ENCODE measurements at regions not wholly inside any gene's neighbourhood (a gene's known extent, or its start where the extent isn't known, plus 50 kb on each side); places are given as distances from the start of the nearest gene placed in this dataset.
A peak's percentile ranks its signal among the peaks of the same experiment; 100 is the strongest.

- TF ChIP-seq GATA3 (IDR thresholded peaks at IDR 0.05; ENCODE audit: low read depth, low read length) (no peak), GATA2 (IDR thresholded peaks at IDR 0.05; ENCODE audit: low read depth, low read length) (no peak)
These were observed 52.5 kb upstream of the STAM2 start for GRCh38 chr2:152227969-152228592.

GRCh38 chr2:152231446-152231845 lies 55.9 kb upstream of the STAM2 start:
- TF ChIP-seq GATA3 (IDR thresholded peaks at IDR 0.05; ENCODE audit: low read depth, low read length) (no peak), GATA2 (IDR thresholded peaks at IDR 0.05; ENCODE audit: low read depth, low read length) (no peak)

- TF ChIP-seq GATA3 (IDR thresholded peaks at IDR 0.05; ENCODE audit: low read depth, low read length) (no peak), GATA2 (IDR thresholded peaks at IDR 0.05; ENCODE audit: low read depth, low read length) (no peak)
These were observed 58.7 kb upstream of the STAM2 start for GRCh38 chr2:152234277-152234676.

GRCh38 chr2:152236191-152236925 lies 60.8 kb upstream of the STAM2 start:
- no peak for TF ChIP-seq GATA3 (IDR thresholded peaks at IDR 0.05; ENCODE audit: low read depth, low read length)
- TF ChIP-seq GATA2 (IDR thresholded peaks at IDR 0.05; ENCODE audit: low read depth, low read length): no peak

- no peak for TF ChIP-seq GATA3 (IDR thresholded peaks at IDR 0.05; ENCODE audit: low read depth, low read length)
- TF ChIP-seq GATA2 (IDR thresholded peaks at IDR 0.05; ENCODE audit: low read depth, low read length): no peak
These were observed 62.5 kb upstream of the STAM2 start for GRCh38 chr2:152238016-152238415.

GRCh38 chr2:152240559-152241231 lies 65.1 kb upstream of the STAM2 start:
- TF ChIP-seq GATA3 (IDR thresholded peaks at IDR 0.05; ENCODE audit: low read depth, low read length) (no peak), GATA2 (IDR thresholded peaks at IDR 0.05; ENCODE audit: low read depth, low read length) (no peak)

- no peak for TF ChIP-seq GATA3 (IDR thresholded peaks at IDR 0.05; ENCODE audit: low read depth, low read length)
- TF ChIP-seq GATA2 (IDR thresholded peaks at IDR 0.05; ENCODE audit: low read depth, low read length): no peak
These were observed 66.6 kb upstream of the STAM2 start for GRCh38 chr2:152241948-152242729.

- no peak for TF ChIP-seq GATA3 (IDR thresholded peaks at IDR 0.05; ENCODE audit: low read depth, low read length)
- 0 out of 2 replicates have a peak, but pooled peaks have one; percentile 18 for TF ChIP-seq GATA2 (IDR thresholded peaks at IDR 0.05; ENCODE audit: low read depth, low read length)
These were observed 67.4 kb upstream of the STAM2 start for GRCh38 chr2:152242787-152243472.

- no peak for TF ChIP-seq GATA2 (IDR thresholded peaks at IDR 0.05; ENCODE audit: low read depth, low read length)
- no peak for TF ChIP-seq GATA3 (IDR thresholded peaks at IDR 0.05; ENCODE audit: low read depth, low read length)
These were observed 68.4 kb upstream of the STAM2 start for GRCh38 chr2:152243761-152244640.

GRCh38 chr2:152245653-152246052 lies 70.1 kb upstream of the STAM2 start:
- TF ChIP-seq GATA3 (IDR thresholded peaks at IDR 0.05; ENCODE audit: low read depth, low read length) (no peak), GATA2 (IDR thresholded peaks at IDR 0.05; ENCODE audit: low read depth, low read length) (no peak)

- TF ChIP-seq GATA3 (IDR thresholded peaks at IDR 0.05; ENCODE audit: low read depth, low read length): no peak
- no peak for TF ChIP-seq GATA2 (IDR thresholded peaks at IDR 0.05; ENCODE audit: low read depth, low read length)
These were observed 71.2 kb upstream of the STAM2 start for GRCh38 chr2:152246686-152247336.

GRCh38 chr2:152247337-152247695 lies 71.8 kb upstream of the STAM2 start:
- TF ChIP-seq GATA3 (IDR thresholded peaks at IDR 0.05; ENCODE audit: low read depth, low read length): no peak
- TF ChIP-seq GATA2 (IDR thresholded peaks at IDR 0.05; ENCODE audit: low read depth, low read length): no peak
